BLaER1 (cell line): ENCODE measurements at regions not wholly inside any gene's neighbourhood (a gene's known extent, or its start where the extent isn't known, plus 50 kb on each side); places are given as distances from the start of the nearest gene placed in this dataset.

Experiments
- H3K27ac ChIP-seq: shearing (Covaris generic); formaldehyde crosslinking; 2 replicates; pipeline ENCODE4 v1.8.1; 2022
- H3K27me3 ChIP-seq: shearing (Covaris generic); formaldehyde crosslinking; 2 replicates; pipeline ENCODE4 v1.8.1; 2022
- H3K36me3 ChIP-seq: shearing (Covaris generic); formaldehyde crosslinking; 2 replicates; pipeline ENCODE4 v1.8.1; 2022
- H3K4me1 ChIP-seq: shearing (Covaris generic); formaldehyde crosslinking; 2 replicates; pipeline ENCODE4 v1.8.1; 2022
- H3K4me2 ChIP-seq: shearing (Covaris generic); formaldehyde crosslinking; 2 replicates; pipeline ENCODE4 v1.8.1; 2022
- H3K4me3 ChIP-seq: shearing (Covaris generic); formaldehyde crosslinking; 2 replicates; pipeline ENCODE4 v1.8.1; 2022
- H3K9ac ChIP-seq: shearing (Covaris generic); formaldehyde crosslinking; 2 replicates; pipeline ENCODE4 v1.8.1; 2022
- H3K9me3 ChIP-seq: shearing (Covaris generic); formaldehyde crosslinking; 2 replicates; pipeline ENCODE4 v1.8.1; 2022
- H4K20me1 ChIP-seq: shearing (Covaris generic); formaldehyde crosslinking; 2 replicates; pipeline ENCODE4 v1.8.1; 2022
- Cebpa-rat ChIP-seq: shearing (Covaris generic); IDR thresholded peaks from 2 replicates; pipeline ENCODE4 v1.8.1; 2022

- Histone ChIP-seq H3K4me1 (peaks cover 89% of the 10 kb centered on the region), H3K27ac (peak overlapping the region; percentile 80), H3K4me2 (peak overlapping the region; percentile 76), H3K27me3 (no peaks in the 10 kb centered on the region), H4K20me1 (no peaks in the 10 kb centered on the region), H3K9me3 (peaks cover 13% of the 10 kb centered on the region), H3K9ac (no peak overlapping the region), H3K36me3 (peaks cover 25% of the 10 kb centered on the region), H3K4me3 (no peak overlapping the region; the same call in 1 of the 2 replicates)
- TF ChIP-seq Cebpa-rat, result no peak
Measured at GRCh38 chr2:88856409-88857135, 165.1 kb downstream of the RPIA start.

GRCh38 chr2:88857274-88857741 is 165.8 kb downstream of the RPIA start:
- H3K4me2 ChIP-seq, result peak overlapping the region; percentile 76

GRCh38 chr2:88857951-88858411 is 166.5 kb downstream of the RPIA start:
- Histone ChIP-seq H3K4me1 (peaks cover 88% of the 10 kb centered on the region), H3K9ac (peak overlapping the region; percentile 25), H3K4me2 (peak overlapping the region; percentile 76), H3K36me3 (peaks cover 28% of the 10 kb centered on the region), H3K9me3 (peaks cover 13% of the 10 kb centered on the region), H4K20me1 (no peaks in the 10 kb centered on the region), H3K27me3 (no peaks in the 10 kb centered on the region), H3K27ac (peak overlapping the region; percentile 80), H3K4me3 (peak overlapping the region; percentile 36; the same call in 1 of the 2 replicates)
- TF ChIP-seq Cebpa-rat, result no peak

More at GRCh38 chr2:88857274-88857741, 165.8 kb downstream of the RPIA start:
- Histone ChIP-seq H3K9me3 (peaks cover 13% of the 10 kb centered on the region), H3K27me3 (no peaks in the 10 kb centered on the region), H3K9ac (peak overlapping the region; percentile 25), H4K20me1 (no peaks in the 10 kb centered on the region), H3K4me1 (peaks cover 88% of the 10 kb centered on the region), H3K27ac (peak overlapping the region; percentile 80), H3K36me3 (peaks cover 28% of the 10 kb centered on the region), H3K4me3 (peak overlapping the region; percentile 36; the same call in 1 of the 2 replicates)
- TF ChIP-seq Cebpa-rat, result no peak

- peak overlapping the region; percentile 76; the same call in 1 of the 2 replicates for H3K4me2 ChIP-seq
- no peaks in the 10 kb centered on the region for H4K20me1 ChIP-seq
- no peaks in the 10 kb centered on the region for H3K27me3 ChIP-seq
- peak overlapping the region; percentile 56; the same call in 1 of the 2 replicates for H3K4me3 ChIP-seq
- H3K36me3 ChIP-seq, result peaks cover 28% of the 10 kb centered on the region
- TF ChIP-seq Cebpa-rat, result no peak
- peak overlapping the region; percentile 80; the same call in 1 of the 2 replicates for H3K27ac ChIP-seq
- H3K9ac ChIP-seq, result no peak overlapping the region; the same call in 1 of the 2 replicates
- H3K4me1 ChIP-seq, result peaks cover 90% of the 10 kb centered on the region
- H3K9me3 ChIP-seq, result peaks cover 13% of the 10 kb centered on the region
Measured at GRCh38 chr2:88859461-88859860, 168.0 kb downstream of the RPIA start.

- Histone ChIP-seq H3K27ac (no peak overlapping the region; the same call in 1 of the 2 replicates), H3K36me3 (peaks cover 28% of the 10 kb centered on the region), H3K4me2 (peak overlapping the region; percentile 56; the same call in 1 of the 2 replicates), H3K9ac (no peak overlapping the region), H3K9me3 (peaks cover 13% of the 10 kb centered on the region), H3K4me1 (peaks cover 89% of the 10 kb centered on the region), H4K20me1 (no peaks in the 10 kb centered on the region), H3K27me3 (no peaks in the 10 kb centered on the region), H3K4me3 (peak overlapping the region; percentile 56; the same call in 1 of the 2 replicates)
- TF ChIP-seq Cebpa-rat, result no peak
Measured at GRCh38 chr2:88860421-88861075, 169.1 kb downstream of the RPIA start.

GRCh38 chr2:88865801-88866371 is 174.4 kb downstream of the RPIA start:
- Histone ChIP-seq H3K4me1 (peaks cover 80% of the 10 kb centered on the region), H3K4me3 (peak overlapping the region; percentile 70), H3K27me3 (no peaks in the 10 kb centered on the region), H3K4me2 (peak overlapping the region; percentile 97), H3K36me3 (peaks cover 10% of the 10 kb centered on the region), H3K9me3 (peaks cover 6% of the 10 kb centered on the region; the same call in 1 of the 2 replicates), H3K27ac (peak overlapping the region; percentile 83), H4K20me1 (no peaks in the 10 kb centered on the region), H3K9ac (peak overlapping the region; percentile 77)
- TF ChIP-seq Cebpa-rat, result no peak

- Histone ChIP-seq H3K4me3 (peak overlapping the region; percentile 70), H3K4me1 (peaks cover 80% of the 10 kb centered on the region), H3K27ac (peak overlapping the region; percentile 83), H3K36me3 (peaks cover 2% of the 10 kb centered on the region), H3K27me3 (no peaks in the 10 kb centered on the region), H3K4me2 (peak overlapping the region; percentile 97), H4K20me1 (no peaks in the 10 kb centered on the region), H3K9me3 (no peaks in the 10 kb centered on the region; the same call in 1 of the 2 replicates), H3K9ac (peak overlapping the region; percentile 77)
- no peak for TF ChIP-seq Cebpa-rat
Measured at GRCh38 chr2:88866756-88867155, 175.3 kb downstream of the RPIA start.

GRCh38 chr2:88868861-88869260 is 177.4 kb downstream of the RPIA start:
- 0 out of 2 replicates have a peak, but pooled peaks have one; percentile 18 for TF ChIP-seq Cebpa-rat
- H3K4me2 ChIP-seq, result 0 out of 2 replicates have a peak overlapping the region, but pooled peaks have one; percentile 9
- H3K27ac ChIP-seq, result no peak overlapping the region
- H4K20me1 ChIP-seq, result no peaks in the 10 kb centered on the region
- no peaks in the 10 kb centered on the region for H3K27me3 ChIP-seq
- H3K4me3 ChIP-seq, result no peak overlapping the region
- H3K9ac ChIP-seq, result no peak overlapping the region
- H3K4me1 ChIP-seq, result peaks cover 63% of the 10 kb centered on the region
- H3K36me3 ChIP-seq, result no peaks in the 10 kb centered on the region
- no peaks in the 10 kb centered on the region for H3K9me3 ChIP-seq

GRCh38 chr2:88870267-88870839 is 178.9 kb downstream of the RPIA start:
- Histone ChIP-seq H3K27me3 (no peaks in the 10 kb centered on the region), H3K9ac (no peak overlapping the region), H4K20me1 (no peaks in the 10 kb centered on the region)

More at GRCh38 chr2:88870267-88870839, 178.9 kb downstream of the RPIA start:
- no peak for TF ChIP-seq Cebpa-rat
- Histone ChIP-seq H3K36me3 (no peaks in the 10 kb centered on the region), H3K9me3 (no peaks in the 10 kb centered on the region), H3K27ac (no peak overlapping the region), H3K4me1 (peaks cover 55% of the 10 kb centered on the region), H3K4me2 (no peak overlapping the region), H3K4me3 (no peak overlapping the region)
